HG03378 (cell line): ENCODE measurements at regions not wholly inside any gene's neighbourhood (a gene's known extent, or its start where the extent isn't known, plus 50 kb on each side); places are given as distances from the start of the nearest gene placed in this dataset.
"Not testable (repeated sequence)": the region's sequence is repeated elsewhere in the genome, so short reads cannot be mapped to it uniquely, and the experiment has no call there.

Experiments
- ATAC-seq: cut with Tn5 transposase; IDR thresholded peaks from one replicate; pipeline ENCODE4 v1.9.1; 2021; ENCODE audit warnings: mild to moderate bottlenecking, moderate library complexity; ENCODE audit not compliant: unreplicated experiment

- ATAC-seq: no peak
These were observed 69.5 kb upstream of the VGLL4 start for GRCh38 chr3:11713171-11713570.

- ATAC-seq: no peak
These were observed 68.9 kb upstream of the VGLL4 start for GRCh38 chr3:11712646-11713045.

GRCh38 chr3:11711876-11712275 lies 68.2 kb upstream of the VGLL4 start:
- ATAC-seq: no peak

GRCh38 chr3:11709782-11710181 lies 66.1 kb upstream of the VGLL4 start:
- no peak for ATAC-seq

GRCh38 chr3:11707084-11707483 lies 63.4 kb upstream of the VGLL4 start:
- ATAC-seq: not testable (repeated sequence)

GRCh38 chr3:11706604-11707003 lies 62.9 kb upstream of the VGLL4 start:
- ATAC-seq: no peak

- ATAC-seq: no peak
These were observed 61.3 kb upstream of the VGLL4 start for GRCh38 chr3:11705049-11705448.

- ATAC-seq: no peak
These were observed 59.4 kb upstream of the VGLL4 start for GRCh38 chr3:11703146-11703545.

GRCh38 chr3:11699083-11699427 lies 55.3 kb upstream of the VGLL4 start:
- no peak for ATAC-seq

GRCh38 chr3:11698326-11699082 lies 54.8 kb upstream of the VGLL4 start:
- ATAC-seq: no peak

- no peak for ATAC-seq
These were observed 54.0 kb upstream of the VGLL4 start for GRCh38 chr3:11697701-11698100.

- ATAC-seq: no peak
These were observed 52.3 kb upstream of the VGLL4 start for GRCh38 chr3:11696054-11696453.
